Endothelial cell of umbilical vein (primary cell): ENCODE measurements at regions not wholly inside any gene's neighbourhood (a gene's known extent, or its start where the extent isn't known, plus 50 kb on each side); places are given as distances from the start of the nearest gene placed in this dataset.

ENCODE experiments used
- BruUV-seq: library from RNA; stranded (reverse); fragments of 400-500 nt; replicated peaks from 2 replicates; lab custom pipeline; 2021; lab: Mats Ljungman, UMichigan
- CTCF ChIA-PET: fragments of 300-600, 350-600 bp; sonication (Branson Sonifier 250); formaldehyde crosslinking; loops from one replicate; lab custom pipeline; 2021; ENCODE audit warnings: antibody characterized with exemption, inconsistent platforms; lab: Charles Lee
- POLR2A ChIA-PET: fragments of 300-600, 350-600 bp; sonication (Branson Sonifier 250); formaldehyde crosslinking; loops from one replicate; lab custom pipeline; 2021; ENCODE audit warnings: antibody characterized with exemption, inconsistent platforms; lab: Charles Lee
- DNase-seq: peaks from one replicate; pipeline ENCODE4 v3.0.0-alpha.2; 2011; ENCODE audit warnings: low read depth, low spot score
- FAIRE-seq: peaks from 2 replicates; lab custom pipeline; 2011; peaks lifted over from hg19 to GRCh38; lab: Jason Lieb, UNC
- H2AFZ ChIP-seq: 2 replicates; pipeline ENCODE4 v1.6.0; 2012; ENCODE audit warnings: low read depth, low read length, control low read depth, inconsistent platforms
- H3K27ac ChIP-seq: 2 replicates; pipeline ENCODE4 v1.5.1; 2011; ENCODE audit warnings: low read depth, mild to moderate bottlenecking, control low read depth, low read length, moderate library complexity; ENCODE audit not compliant: insufficient read depth
- H3K27me3 ChIP-seq, 2 experiments: 2 replicates each; pipeline versions ENCODE4 v1.6.0 to v1.6.1; 2011; ENCODE audit warnings: low read length in 2 of 2, mixed read lengths in 1 of 2; ENCODE audit not compliant: control insufficient read depth in 2 of 2, insufficient read depth in 2 of 2
- H3K36me3 ChIP-seq, 2 experiments: 2 replicates in 1 of 2; 3 replicates in 1 of 2; pipeline ENCODE4 v1.5.1; 2011; ENCODE audit warnings: low read length in 2 of 2, mild to moderate bottlenecking in 1 of 2, moderate library complexity in 1 of 2; ENCODE audit not compliant: control insufficient read depth in 2 of 2, insufficient read depth in 2 of 2; ENCODE audit errors: extremely low read depth in 1 of 2
- H3K4me1 ChIP-seq: 3 replicates; pipeline ENCODE4 v1.5.1; 2011; ENCODE audit warnings: mild to moderate bottlenecking, low read length; ENCODE audit not compliant: control insufficient read depth, insufficient read depth; ENCODE audit errors: extremely low read depth
- H3K4me2 ChIP-seq: 2 replicates; pipeline ENCODE4 v1.6.1; 2011; ENCODE audit warnings: low read length, control low read depth, mixed read lengths; ENCODE audit not compliant: insufficient read depth
- H3K4me3 ChIP-seq, 3 experiments: fragments of 200-600 bp in 1 of 3; sonication (generic), shearing (Covaris generic) in 1 of 3; replicated peaks in 1 of 3; 2 replicates each; pipeline ENCODE4 v1.5.1; 2011 to 2016; ENCODE audit warnings: control low read depth in 3 of 3, low read length in 3 of 3, mild to moderate bottlenecking in 2 of 3, inconsistent platforms in 1 of 3, low read depth in 1 of 3, moderate library complexity in 1 of 3; ENCODE audit not compliant: insufficient read depth in 1 of 3
- H3K79me2 ChIP-seq: 2 replicates; pipeline ENCODE4 v1.6.0; 2012; ENCODE audit warnings: low read length, inconsistent platforms; ENCODE audit not compliant: control insufficient read depth, insufficient read depth
- H3K9ac ChIP-seq: replicated peaks from 2 replicates; pipeline ENCODE3; 2011; ENCODE audit warnings: low read length, control low read depth; ENCODE audit not compliant: insufficient read depth; ENCODE audit errors: extremely low read depth
- H3K9me1 ChIP-seq: replicated peaks from 3 replicates; pipeline ENCODE4 v1.6.0; 2011; ENCODE audit warnings: mild to moderate bottlenecking, low read length; ENCODE audit not compliant: control insufficient read depth, insufficient read depth; ENCODE audit errors: extremely low read depth
- H3K9me3 ChIP-seq: replicated peaks from 2 replicates; pipeline ENCODE4 v1.5.1; 2012; ENCODE audit warnings: low read length, inconsistent platforms; ENCODE audit not compliant: control insufficient read depth, insufficient read depth
- H4K20me1 ChIP-seq: replicated peaks from 2 replicates; pipeline ENCODE3; 2011; ENCODE audit warnings: mild to moderate bottlenecking, low read length; ENCODE audit not compliant: control insufficient read depth, insufficient read depth; ENCODE audit errors: extremely low read depth
- CTCF ChIP-seq, 2 donors: IDR thresholded peaks; 1 replicate in 1 of 2; 2 replicates in 1 of 2; pipeline ENCODE4 v1.5.1; 2011; ENCODE audit warnings: low read length in 2 of 2, mild to moderate bottlenecking in 2 of 2, moderate library complexity in 2 of 2, control low read depth in 1 of 2, inconsistent platforms in 1 of 2, low read depth in 1 of 2; ENCODE audit not compliant: insufficient read depth in 1 of 2; ENCODE audit errors: extremely low read depth in 1 of 2
- EZH2 ChIP-seq: IDR thresholded peaks from 2 replicates; pipeline ENCODE4 v1.6.1; 2012; ENCODE audit warnings: borderline replicate concordance, low read depth, mild to moderate bottlenecking, moderate library complexity, low read length, inconsistent platforms; ENCODE audit not compliant: severe bottlenecking
- FOS ChIP-seq: IDR thresholded peaks from 2 replicates; pipeline ENCODE4 v1.6.1; 2011; ENCODE audit warnings: mild to moderate bottlenecking, low read length, moderate library complexity, borderline replicate concordance; ENCODE audit not compliant: insufficient read depth
- GATA2 ChIP-seq: IDR thresholded peaks from 2 replicates; pipeline ENCODE4 v1.7.0; 2011; ENCODE audit warnings: low read depth, mild to moderate bottlenecking, moderate library complexity, mixed read lengths, low read length; ENCODE audit not compliant: insufficient read length, insufficient read depth
- JUN ChIP-seq: IDR thresholded peaks from 2 replicates; pipeline ENCODE4 v1.6.1; 2011; ENCODE audit warnings: borderline replicate concordance, low read depth; ENCODE audit not compliant: insufficient read length, insufficient read depth
- MYC ChIP-seq: IDR thresholded peaks from one replicate; pipeline ENCODE4 v1.6.1; 2011; ENCODE audit warnings: mild to moderate bottlenecking, low read depth, low read length
- POLR2A ChIP-seq: IDR thresholded peaks from 2 replicates; pipeline ENCODE4 v1.6.1; 2012; ENCODE audit warnings: low read depth, mild to moderate bottlenecking, control low read depth, low read length
- POLR2AphosphoS5 ChIP-seq: IDR thresholded peaks from 2 replicates; pipeline ENCODE4 v1.6.1; 2012; ENCODE audit warnings: low read depth, mild to moderate bottlenecking, control low read depth, low read length, moderate library complexity; ENCODE audit not compliant: insufficient read depth
- dilution Hi-C: fragments of 300-500 bp; cut with MboI; formaldehyde crosslinking; loops from one replicate; pipeline ENCODE4 v1.15.0; 2019; ENCODE audit warnings: low sequenced_read_pairs; ENCODE audit not compliant: extremely low pct_ligation_motif_present
- intact Hi-C: fragments of 100-400 bp; cut with micrococcal nuclease; formaldehyde crosslinking; loops from one replicate; pipeline ENCODE4 v1.10.0; 2022
- TF ChIP-seq, protein P1 (sequence below): IDR thresholded peaks from 2 replicates; pipeline ENCODE4 v1.6.1; 2011; ENCODE audit not compliant: insufficient read depth, insufficient read length

DNA sequence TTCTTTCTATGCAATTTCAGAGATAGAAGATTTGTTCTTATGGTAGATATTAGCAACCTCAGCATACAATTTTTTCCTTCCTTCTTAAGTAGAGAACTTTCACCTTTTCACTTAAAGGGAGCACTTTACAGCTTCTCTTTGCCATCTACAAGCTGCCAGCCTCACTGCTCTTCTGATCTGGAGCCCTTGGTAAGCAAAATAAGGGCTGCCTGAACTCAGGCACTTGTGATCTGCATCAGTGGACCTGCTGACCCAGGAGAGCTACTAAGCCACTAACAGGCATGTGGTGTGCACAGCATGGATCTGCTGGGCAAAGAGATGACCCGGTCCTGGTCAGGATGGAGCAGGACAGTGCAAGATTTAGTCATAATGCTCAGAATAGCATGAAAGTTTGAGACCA, 80.8 kb upstream of the SNTG2 start:
- Histone ChIP-seq H3K9ac (no peak overlapping the region), H3K27ac (no peak overlapping the region), H3K9me1 (no peaks in the 10 kb centered on the region), H2AFZ (no peak overlapping the region), H3K4me3 (no peak overlapping the region), H3K27me3 (no peaks in the 10 kb centered on the region), H3K4me1 (no peaks in the 10 kb centered on the region), H3K36me3 (no peaks in the 10 kb centered on the region), H3K79me2 (no peaks in the 10 kb centered on the region), H4K20me1 (no peaks in the 10 kb centered on the region), H3K9me3 (peaks cover 7% of the 10 kb centered on the region), H3K4me2 (no peak overlapping the region)
- no peak for TF ChIP-seq MYC
- no peak for TF ChIP-seq EZH2
- TF ChIP-seq, protein P1, sequence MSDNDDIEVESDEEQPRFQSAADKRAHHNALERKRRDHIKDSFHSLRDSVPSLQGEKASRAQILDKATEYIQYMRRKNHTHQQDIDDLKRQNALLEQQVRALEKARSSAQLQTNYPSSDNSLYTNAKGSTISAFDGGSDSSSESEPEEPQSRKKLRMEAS: no peak
- no peak for TF ChIP-seq CTCF (IDR thresholded peaks at IDR 0.05; ENCODE audit: extremely low read depth in 1 of 2, insufficient read depth in 1 of 2, low read depth in 1 of 2, low read length in 2 of 2)
- FAIRE-seq (no peak), DNase-seq (no peak)
- ChIA-PET CTCF (no interaction called here), POLR2A (no interaction called here)
- dilution Hi-C loops: no loop called here
- intact Hi-C loops: no loop called here
- BruUV-seq: no TSS peak

DNA sequence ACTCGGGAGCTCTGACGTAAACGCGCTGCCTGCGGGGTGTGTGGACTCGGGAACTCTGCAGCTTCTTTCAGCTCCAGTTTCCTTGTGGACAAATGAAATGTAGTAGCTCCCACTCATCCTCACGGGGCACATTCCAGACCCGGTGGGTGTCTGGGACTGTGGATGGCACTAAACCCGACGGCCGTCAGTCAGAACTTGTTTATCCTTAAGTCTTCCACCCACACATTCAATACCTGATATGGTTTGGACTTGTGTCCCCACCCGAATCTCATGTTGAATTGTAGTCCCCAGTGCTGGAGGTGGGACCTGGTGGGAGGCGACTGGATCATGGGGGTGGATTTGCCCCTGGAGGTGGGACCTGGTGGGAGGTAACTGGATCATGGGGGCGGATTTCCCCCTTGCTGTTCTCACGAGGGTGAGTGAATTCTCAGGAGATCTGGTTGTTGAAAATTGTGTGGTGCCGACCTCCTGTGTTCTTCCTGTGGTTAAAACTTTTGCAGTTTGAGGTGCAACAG, 81.2 kb upstream of the SNTG2 start:
- TF ChIP-seq EZH2 (no peak), POLR2AphosphoS5 (no peak), POLR2A (no peak), GATA2 (no peak), CTCF (IDR thresholded peaks at IDR 0.05; ENCODE audit: extremely low read depth in 1 of 2, insufficient read depth in 1 of 2, low read depth in 1 of 2, low read length in 2 of 2) (no peak), JUN (no peak), FOS (no peak), MYC (no peak)
- TF ChIP-seq, protein P1: no peak
- peaks cover 8% of the 10 kb centered on the region for H3K9me3 ChIP-seq
- H3K9me1 ChIP-seq: no peaks in the 10 kb centered on the region
- dilution Hi-C loops (no loop called here), intact Hi-C loops (no loop called here)
- H3K36me3 ChIP-seq: no peaks in the 10 kb centered on the region
- DNase-seq (no peak), FAIRE-seq (no peak)
- H3K4me1 ChIP-seq: no peaks in the 10 kb centered on the region
- H3K79me2 ChIP-seq: no peaks in the 10 kb centered on the region
- H3K9ac ChIP-seq: no peak overlapping the region
- no peaks in the 10 kb centered on the region for H3K27me3 ChIP-seq
- no peak overlapping the region for H3K27ac ChIP-seq
- no TSS peak for BruUV-seq
- no peak overlapping the region for H3K4me3 ChIP-seq
- CTCF ChIA-PET: no interaction called here
- no peak overlapping the region for H2AFZ ChIP-seq
- no peak overlapping the region for H3K4me2 ChIP-seq
- H4K20me1 ChIP-seq: no peaks in the 10 kb centered on the region
- POLR2A ChIA-PET: no interaction called here
